HG02938 (cell line): ENCODE measurements at regions not wholly inside any gene's neighbourhood (a gene's known extent, or its start where the extent isn't known, plus 50 kb on each side); places are given as distances from the start of the nearest gene placed in this dataset.

Experiments used
- ATAC-seq: cut with Tn5 transposase; IDR thresholded peaks from one replicate; pipeline ENCODE4 v1.9.1; 2021; ENCODE audit warnings: mild to moderate bottlenecking, moderate library complexity; ENCODE audit not compliant: unreplicated experiment

DNA sequence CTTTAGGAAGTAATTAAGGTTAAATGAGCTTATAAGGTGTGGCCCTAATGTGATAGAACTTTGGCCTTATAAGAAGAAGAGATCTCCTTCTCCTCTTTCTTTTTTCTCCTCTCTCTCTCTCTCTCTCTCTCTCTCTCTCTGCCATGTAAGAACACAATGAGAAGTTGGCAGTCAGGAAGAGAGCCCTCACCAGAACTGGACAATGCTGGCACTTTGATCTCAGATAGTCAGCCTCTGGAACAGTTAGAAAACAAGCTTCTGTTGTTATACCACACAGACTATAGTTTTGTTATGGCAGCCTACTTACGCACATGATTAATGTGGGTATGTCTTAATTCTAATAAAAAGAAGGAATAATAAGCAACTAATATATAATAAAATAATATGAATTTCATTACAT lies 444.2 kb upstream of the LRRC7 start:
- ATAC-seq, result no peak

DNA sequence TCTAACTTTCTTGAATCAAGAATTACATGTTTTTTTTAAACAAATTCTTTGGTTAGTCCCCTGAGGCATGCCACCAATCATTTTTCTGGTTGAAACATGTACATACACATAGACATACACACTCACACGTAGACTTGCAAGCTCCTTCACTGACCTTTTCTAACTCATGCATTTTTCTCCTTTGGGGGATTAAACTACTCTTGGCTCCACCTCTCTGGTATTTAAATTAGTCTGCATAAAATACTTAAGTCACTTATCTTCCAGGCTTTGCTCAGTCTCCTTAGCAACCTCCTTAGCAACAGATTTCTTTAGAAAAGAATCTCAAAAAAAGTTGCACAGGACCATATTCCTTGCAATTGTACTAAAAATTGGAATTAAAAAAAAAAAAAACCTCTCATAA lies 440.9 kb upstream of the LRRC7 start:
- no peak for ATAC-seq

DNA sequence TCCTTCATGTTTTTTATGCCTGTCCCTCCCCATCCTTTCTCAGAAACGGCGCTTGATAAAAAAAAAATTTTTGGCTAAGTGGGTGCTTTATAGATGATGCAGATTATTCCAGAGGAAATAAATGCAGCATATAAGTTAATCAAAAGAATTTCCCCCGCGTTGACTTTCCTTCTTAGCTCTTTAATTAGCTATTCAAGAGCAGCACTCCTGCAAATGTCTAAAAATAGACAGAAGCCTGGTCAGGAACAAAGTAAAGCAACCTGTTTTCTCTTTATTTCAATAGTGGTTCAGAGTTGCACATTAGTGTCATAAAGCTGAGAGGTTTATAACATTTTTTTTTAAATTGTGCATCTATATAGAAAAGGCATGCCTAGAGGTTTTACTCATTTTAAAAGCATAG lies 439.5 kb upstream of the LRRC7 start:
- no peak for ATAC-seq

DNA sequence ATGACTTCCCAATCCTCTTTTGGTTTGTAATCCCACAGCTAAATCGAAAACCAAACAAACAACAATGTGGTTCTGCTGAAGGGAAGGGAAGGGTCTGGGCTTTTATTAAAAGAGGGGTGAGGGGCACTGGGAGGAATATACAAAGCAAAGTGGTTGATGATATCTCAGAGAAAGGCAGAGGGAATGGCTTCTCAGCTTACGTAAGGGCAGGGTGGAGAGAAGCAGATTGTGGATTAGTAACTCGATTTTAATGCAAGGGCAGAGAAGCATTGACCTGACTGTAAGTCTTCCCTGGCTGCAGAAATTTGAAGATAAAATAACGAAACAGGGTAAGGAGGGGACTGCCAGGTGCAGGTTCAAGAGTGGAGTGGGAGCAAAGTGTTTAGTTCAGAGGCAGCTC lies 438.2 kb upstream of the LRRC7 start:
- ATAC-seq, result no peak

DNA sequence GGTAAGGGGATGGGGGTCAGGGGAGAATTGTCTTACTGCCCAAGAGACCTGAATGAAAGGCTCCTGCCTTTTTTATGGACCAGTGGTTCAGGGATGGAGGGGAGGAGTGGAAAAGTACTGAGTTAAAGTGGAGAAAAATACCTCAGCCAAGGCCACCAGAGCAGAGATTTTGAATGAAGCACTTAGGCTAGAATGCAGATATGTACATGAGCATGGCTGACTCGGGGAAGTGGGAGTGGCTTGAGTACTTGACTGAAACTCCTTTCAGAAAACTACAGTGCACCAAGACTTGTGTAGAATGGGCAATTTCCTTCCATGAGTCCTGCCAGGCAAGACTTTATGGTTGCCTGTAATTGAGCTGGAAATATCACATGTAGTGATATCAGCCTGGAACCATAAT lies 429.6 kb upstream of the LRRC7 start:
- no peak for ATAC-seq

DNA sequence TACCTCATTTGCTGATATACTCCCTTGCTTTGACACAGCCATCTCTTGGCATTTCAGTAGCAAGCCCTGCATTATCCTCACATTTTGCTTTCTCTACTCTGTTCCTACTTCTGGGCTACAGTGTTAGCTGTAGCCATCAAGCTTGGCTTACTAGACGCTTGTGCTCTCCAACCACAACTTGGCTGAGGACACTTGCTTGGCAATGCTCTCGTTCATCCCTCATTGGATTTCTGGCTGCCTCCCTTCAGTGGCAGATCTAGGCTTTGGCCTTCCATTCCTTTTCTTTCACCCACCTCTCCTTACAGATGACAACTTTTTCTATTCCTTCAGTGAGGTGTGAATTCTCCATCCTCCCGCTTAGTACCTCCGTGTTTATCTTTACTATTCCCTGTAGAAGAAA lies 428.7 kb upstream of the LRRC7 start:
- ATAC-seq, result no peak

DNA sequence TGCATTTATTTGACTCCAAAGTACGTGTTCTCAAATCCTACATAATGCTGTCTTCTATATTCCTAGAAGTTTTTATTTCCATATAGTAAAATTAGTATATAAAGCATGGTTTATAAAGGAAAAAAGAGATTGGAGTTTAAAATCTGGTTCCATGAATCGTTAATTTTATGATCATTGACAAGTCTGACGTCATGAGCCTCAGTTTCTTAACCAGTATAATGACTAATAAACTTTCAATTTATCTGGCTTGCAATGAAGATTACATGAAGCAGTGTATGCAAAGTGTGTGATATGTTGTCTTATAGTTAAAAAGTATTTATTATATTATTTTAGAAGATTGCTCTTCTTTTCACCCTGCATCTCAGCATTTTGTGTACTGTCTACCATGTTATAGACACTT lies 421.4 kb upstream of the LRRC7 start:
- ATAC-seq, result no peak

DNA sequence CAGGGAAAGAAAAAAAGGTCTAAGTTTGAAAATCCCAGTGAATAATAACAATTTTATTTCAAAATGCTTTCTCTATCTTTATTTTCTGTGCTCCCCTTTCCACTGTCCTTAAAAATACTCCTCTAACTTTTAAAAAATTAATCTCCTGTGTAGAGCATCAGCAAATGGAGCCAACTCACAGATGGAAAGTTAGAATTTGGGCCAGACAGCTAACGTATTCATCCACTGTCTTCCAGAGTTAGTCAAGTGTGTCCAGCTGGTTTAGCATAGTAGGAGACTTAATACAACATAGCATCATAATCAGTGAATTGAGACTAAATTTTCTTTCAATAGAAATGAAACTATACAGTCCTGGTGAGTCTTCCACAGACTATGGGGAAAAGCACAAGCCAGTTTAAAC lies 419.0 kb upstream of the LRRC7 start:
- ATAC-seq, result no peak

DNA sequence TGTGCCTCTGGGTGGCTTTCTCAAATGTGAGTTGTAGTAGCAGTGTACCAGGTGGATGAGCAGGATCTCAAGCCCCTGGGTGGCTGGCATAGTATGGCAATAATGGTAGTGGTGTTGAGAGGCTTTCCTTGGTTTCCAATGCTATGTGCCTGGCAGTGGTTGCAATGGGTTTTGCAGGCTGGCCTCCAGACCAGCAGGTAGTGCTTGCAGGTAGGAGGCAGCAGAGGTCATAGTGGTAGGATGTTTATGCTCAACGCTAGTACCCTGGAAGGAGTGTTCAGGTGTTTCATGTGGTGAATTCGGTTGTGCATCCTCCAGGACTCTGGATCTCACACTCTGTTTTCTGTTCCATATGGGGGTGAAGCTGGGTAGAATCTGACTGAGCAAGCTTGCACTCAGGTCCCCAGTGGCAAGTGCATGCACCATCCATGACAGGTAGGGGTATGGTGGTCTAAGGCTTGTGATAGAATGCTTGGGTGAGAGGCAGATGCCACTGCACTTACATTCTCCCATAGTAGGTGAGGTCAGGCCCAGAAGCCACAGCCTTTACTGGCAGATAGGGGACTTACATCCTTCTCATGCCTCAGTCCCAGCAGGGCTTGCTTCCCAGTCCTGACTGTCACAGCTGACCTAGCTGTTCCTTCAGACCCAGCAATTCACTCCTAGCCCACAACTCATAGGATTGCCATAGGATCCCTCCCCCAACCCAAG lies 410.5 kb upstream of the LRRC7 start:
- no peak for ATAC-seq

DNA sequence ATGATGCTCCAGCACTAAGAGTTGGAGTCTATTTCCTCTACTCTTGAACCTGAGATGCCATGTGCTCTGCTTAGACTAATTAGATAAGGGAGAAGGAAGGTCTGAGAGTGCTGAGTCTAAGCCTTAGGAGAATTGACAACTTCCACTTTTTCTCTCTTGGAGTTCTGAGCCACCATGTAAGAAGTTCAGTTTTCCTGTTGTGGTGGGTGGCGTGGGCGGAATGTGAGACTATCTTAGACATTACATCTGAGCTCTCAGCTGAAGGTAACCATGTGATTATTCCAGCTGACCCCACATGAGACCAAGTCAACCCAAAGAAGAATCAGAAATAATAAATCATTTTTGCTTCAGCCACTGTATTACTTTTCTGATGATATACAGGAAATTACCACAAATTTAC lies 404.5 kb upstream of the LRRC7 start:
- ATAC-seq, result no peak

DNA sequence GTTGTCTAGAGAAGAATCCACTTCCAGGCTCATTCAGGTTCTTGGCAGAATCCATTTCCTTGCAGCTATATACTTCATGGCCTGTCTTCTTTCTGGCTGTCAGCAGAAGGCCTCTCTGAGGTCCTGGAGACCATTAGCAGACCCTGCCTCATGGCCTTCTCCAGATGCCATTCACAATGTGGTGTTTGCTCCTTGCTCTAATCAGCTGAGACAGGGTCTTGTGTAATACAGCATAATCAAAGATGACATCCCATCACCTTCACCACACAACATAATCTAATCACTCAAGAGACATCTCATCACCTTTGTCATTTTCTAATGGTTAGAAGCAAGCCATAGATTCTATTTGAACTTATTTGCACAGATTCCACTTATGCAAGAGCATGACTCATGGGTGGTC lies 403.9 kb upstream of the LRRC7 start:
- ATAC-seq, result no peak

DNA sequence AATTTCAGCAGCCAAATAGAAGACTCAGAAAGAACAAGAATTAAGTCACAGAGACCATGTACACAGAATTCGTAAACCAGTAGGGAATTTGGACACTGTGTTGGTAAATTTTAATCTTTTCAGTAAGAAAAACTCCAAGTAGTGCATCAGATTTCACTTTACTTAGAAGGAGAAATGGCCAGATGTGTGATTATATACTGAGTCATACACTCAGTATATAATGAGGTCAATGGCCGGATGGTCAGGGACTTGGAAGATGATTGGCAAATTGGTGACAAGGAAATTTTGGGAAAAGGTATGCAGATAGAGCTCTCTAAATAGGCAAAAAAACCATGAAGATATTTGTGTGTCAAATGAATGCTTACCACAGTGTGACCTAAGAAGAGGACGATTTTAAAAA lies 399.8 kb upstream of the LRRC7 start:
- no peak for ATAC-seq

DNA sequence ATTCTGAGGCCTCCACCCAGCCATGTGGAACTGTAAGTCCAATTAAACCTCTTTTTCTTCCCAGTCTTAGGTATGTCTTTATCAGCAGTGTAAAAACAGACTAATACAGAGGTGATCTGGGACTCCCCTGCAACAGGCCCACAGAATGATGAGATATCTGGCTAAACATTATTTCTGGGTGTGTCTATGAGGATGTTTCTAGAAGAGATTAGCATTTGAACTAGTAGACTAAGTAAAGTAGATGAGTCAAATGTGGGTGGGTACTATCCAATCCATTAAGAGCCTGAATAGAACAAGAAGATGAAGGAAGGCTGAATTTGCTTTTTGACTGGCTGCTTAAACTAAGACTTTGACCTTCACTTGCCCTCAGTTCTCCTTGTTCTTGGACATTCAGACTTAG lies 396.5 kb upstream of the LRRC7 start:
- no peak for ATAC-seq

DNA sequence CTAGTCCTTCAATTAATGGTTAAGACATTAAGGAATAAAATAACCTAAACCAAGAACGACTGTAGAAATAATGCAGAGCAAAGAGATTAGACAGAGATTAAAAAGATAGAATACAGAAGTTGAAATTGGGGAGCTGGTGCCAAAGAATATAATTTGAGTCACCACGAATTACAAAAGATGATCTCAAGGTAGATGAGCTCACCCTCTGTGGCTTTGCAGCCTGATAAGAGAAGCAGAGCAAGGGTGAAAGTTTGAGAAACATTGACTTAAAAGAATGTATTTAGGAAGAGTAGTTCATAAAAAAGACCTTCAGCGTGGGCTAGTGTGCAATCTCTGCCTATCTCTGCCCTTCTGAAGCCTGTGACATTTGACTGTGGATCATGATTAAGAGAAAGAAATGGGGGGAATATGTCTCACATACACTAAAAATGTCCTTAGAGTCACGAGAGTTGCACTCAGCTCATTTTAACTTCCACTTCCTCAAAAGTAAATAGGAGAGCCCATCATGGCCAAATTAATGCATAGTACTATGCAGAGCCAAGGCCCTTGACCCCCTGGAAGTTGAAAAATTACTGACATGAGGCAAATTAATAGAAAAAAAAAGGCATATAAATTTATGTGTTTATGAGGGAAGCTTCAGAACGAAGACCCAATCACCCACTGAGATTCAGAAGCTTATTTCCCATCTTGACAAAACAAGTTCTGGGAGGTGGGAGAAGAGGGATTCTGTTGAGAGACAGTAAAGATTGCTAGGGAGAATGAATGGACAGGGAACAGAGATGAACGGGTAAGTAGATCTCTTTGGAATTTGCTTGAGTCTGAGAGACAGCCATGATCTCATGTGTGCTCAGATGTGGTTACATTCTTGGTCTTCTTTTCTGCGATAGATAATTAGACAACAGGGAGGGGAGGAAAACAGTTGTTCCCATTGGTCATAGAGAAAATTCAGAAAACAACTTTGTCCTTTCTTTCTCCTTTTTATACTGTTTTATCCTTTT lies 395.4 kb upstream of the LRRC7 start:
- ATAC-seq, result no peak

DNA sequence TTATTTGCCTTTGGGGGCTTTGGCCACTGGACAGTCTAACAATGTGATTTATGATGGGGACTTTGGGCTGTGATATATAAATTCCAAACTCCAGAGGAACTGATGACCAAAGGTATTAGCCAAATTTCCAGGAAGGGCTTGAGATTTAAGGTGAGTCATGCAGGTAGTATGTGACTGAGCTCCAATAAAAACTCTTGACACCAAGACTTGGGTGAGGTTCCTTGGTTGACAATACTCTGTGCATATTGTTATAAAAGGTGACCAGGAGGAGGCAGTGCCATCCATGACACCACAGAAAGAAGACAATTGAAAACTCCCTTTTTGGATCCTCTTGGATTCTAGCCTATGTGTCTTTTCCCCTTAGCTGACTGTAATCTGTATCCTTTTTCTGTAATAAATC lies 392.7 kb upstream of the LRRC7 start:
- no peak for ATAC-seq

DNA sequence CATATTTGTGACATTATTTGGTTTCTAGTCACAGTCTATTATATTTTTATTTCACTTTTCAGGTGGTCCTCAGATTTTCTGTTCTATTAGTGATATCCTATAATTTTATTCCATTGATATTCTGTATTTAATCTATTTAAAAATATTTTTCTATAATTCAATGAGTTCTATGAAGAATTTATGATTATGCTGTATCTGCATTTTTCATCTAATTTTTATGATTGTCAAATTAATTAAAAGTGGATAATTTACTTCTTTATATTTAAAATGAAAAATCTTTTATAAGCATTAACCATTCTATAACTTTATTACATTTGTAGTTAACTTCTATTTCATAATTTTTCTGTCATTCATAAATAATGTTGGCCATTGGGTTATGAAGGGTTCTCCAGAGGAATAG lies 387.4 kb upstream of the LRRC7 start:
- no peak for ATAC-seq

DNA sequence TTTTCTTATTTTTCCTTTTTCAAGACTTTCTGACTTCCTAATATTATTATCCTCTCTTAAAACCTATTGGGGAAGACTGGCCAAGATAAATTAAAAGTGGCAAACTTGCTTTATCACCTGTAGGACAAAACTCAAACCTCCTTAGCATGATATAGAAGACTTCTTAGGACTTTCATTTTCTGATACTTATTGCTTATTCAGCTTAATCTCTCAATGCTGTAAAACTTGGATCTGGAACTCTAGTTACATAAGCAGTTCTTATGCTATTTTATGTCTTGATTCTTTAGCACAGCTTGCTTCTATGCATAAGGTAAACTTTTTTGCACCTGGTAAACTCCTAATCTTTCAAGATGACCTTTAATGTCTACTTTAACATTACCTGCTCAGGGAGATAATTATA lies 382.3 kb upstream of the LRRC7 start:
- ATAC-seq, result no peak

DNA sequence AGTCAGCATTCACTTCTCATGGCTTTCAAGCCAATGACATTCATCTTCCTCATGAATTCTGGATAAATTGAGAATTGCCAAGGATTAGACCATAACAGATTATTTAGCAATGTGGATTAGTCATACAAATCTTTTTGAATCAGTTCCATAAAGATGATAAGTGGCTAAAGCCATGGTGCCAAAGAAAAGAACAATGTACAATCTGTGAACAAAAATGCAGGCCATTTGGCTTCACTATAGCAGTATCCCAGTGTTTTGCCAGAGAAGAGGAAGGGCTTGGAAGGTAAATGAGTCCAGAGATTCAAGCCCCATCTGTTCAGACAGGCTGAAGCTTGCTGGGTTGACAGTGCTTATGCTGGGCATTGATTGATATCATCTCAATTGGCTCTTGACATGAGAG lies 376.4 kb upstream of the LRRC7 start:
- no peak for ATAC-seq

DNA sequence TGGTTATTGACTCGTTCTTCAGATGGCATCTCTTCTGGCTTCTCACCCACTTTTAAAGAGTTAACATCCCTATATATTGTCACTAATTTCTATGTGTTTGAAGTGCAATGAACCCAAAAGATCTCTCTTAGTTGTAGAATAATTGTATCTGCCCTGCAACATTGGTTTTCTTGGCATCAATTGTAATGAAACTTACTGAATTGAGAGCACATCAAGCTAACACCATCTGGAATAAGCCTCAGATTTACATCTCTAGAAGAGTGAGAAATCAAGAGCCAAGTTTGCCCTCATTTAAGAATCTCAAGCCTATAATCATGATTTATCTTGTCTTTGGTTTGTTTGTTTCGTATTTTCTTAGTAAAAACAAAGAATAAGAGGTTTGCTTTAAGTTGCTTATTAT lies 372.6 kb upstream of the LRRC7 start:
- ATAC-seq, result no peak

DNA sequence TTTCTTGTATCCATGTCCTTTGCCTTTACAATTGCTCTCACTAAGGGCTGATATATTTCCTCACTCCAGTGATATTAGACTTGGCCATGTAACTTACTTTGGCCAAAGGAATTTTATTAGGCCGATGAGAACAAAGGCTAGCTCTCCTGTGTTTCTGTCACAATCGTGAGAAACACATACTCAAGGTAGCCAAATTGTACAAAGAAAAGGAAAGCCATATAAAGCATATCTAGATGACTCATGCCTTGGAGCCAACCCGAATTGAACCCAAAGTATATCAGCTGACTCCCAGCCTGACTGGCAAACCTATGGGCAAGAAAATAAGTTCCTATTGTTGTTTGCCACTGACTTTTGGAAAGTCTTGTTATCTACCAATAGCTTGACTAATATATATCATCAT lies 371.7 kb upstream of the LRRC7 start:
- no peak for ATAC-seq

DNA sequence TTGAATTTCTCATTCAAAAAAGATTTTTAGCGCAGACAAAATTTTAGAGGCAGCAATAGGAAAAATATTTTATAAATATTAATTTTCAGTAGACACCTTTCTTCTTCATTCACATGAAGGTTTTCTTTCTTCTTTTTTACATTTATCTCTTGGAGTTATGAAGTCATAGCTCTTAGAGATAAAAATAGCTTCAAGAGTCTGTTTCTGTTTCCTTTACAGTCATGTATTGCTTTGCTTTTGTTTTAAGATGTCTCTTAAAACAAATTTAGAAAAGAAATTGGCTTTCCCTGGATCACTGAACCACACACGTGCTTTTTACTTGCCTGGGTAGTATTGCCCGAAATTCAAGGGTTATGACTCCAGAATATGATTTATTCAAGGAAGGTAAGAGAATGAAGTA lies 369.9 kb upstream of the LRRC7 start:
- no peak for ATAC-seq

DNA sequence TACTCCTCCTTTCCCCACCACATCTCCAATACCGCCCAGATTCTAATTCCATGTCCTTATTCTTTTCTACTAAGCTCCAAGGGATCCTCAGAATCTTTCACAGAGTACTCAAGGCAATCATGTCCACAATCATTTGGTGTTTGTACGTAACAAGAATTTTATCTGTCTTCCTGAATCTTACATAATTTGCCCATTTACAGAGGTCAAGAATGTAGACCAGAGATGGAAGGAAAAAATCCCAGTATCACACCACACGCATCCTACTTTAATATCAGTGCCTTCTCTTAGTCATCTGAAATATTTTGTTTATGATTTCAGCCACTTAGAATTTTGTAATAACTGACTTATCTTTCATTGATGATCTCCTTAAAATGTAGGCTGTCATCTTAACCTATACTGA lies 366.0 kb upstream of the LRRC7 start:
- ATAC-seq, result no peak
